AG04450 (cell line): ENCODE measurements at regions not wholly inside any gene's neighbourhood (a gene's known extent, or its start where the extent isn't known, plus 50 kb on each side); places are given as distances from the start of the nearest gene placed in this dataset.

Source experiments
- CTCF ChIA-PET: fragments of 300-600, 350-600 bp; formaldehyde crosslinking; extraction: SDS; loops from one replicate; lab custom pipeline; 2022; ENCODE audit warnings: antibody characterized with exemption, inconsistent platforms; lab: Charles Lee
- POLR2A ChIA-PET: fragments of 350-600 bp; formaldehyde crosslinking; extraction: SDS; loops from one replicate; lab custom pipeline; 2021; ENCODE audit warnings: antibody characterized with exemption, inconsistent platforms; lab: Yijun Ruan, JAX
- DNase-seq: peaks from one replicate; pipeline ENCODE4 v3.0.0-alpha.2; 2011; ENCODE audit warnings: low read depth, low spot score
- H3K27ac ChIP-seq: one replicate; pipeline ENCODE4 v1.5.1; 2012; ENCODE audit warnings: low read depth, low read length, control low read depth
- H3K27me3 ChIP-seq: one replicate; pipeline ENCODE4 v1.6.0; 2012; ENCODE audit warnings: low read length; ENCODE audit not compliant: control insufficient read depth, insufficient read depth
- H3K4me3 ChIP-seq: 2 replicates; pipeline ENCODE4 v1.5.1; 2011; ENCODE audit warnings: mild to moderate bottlenecking, low read depth, low read length, control low read depth
- H3K9me3 ChIP-seq: 2 replicates; pipeline ENCODE4 v1.5.1; 2012; ENCODE audit warnings: low read length; ENCODE audit not compliant: control insufficient read depth, insufficient read depth
- TF ChIP-seq, protein P1 (sequence below): IDR thresholded peaks from 2 replicates; pipeline ENCODE4 v1.5.1; 2011; ENCODE audit warnings: low read depth, low read length, control low read depth, inconsistent platforms

DNA sequence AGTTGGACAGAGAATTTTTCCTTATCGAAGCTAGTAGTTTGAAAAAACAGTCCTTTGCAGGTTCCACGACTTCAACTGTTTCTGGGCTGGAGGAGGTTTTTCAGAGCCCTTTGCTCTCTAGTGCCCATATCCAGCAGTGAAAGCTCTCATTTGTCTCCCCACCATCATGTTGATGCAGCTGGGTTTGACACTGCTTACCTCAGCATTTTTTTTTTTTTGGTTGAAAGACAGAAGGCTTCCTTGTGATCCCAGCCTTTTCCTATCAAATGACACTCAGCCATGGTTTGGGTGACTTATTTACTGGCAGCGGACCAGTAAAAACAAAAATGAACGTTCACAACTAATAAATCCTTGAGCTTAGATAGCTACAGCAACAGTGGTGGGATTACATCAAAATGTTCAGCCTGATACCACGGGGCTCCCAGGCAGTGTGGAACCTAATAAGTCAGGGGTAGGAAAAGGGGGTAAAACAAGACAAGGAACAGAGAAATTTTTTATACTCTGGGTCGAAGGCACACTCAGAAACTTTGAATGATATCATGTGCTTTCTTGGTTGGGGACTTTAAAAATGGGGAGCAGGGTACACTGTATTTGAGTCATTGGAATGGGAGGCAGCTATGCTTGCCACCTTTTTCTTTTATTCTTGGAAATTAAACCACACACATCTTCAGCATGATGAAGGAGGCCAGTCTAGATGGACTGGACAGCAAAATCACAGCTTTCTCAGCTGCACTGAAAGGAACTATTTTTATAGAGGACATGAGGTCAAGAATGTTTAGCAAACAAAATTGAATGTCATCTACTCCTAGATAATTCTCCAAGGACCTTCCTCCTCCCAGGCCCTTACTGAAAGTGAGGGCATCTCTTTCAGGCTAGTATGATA lies 308.9 kb upstream of the MPDZ start:
- Histone ChIP-seq H3K9me3 (no peaks in the 10 kb centered on the region), H3K27me3 (no peaks in the 10 kb centered on the region), H3K4me3 (no peak overlapping the region), H3K27ac (no peak overlapping the region)
- DNase-seq, result no peak
- POLR2A ChIA-PET, result no interaction called here
- TF ChIP-seq, protein P1, sequence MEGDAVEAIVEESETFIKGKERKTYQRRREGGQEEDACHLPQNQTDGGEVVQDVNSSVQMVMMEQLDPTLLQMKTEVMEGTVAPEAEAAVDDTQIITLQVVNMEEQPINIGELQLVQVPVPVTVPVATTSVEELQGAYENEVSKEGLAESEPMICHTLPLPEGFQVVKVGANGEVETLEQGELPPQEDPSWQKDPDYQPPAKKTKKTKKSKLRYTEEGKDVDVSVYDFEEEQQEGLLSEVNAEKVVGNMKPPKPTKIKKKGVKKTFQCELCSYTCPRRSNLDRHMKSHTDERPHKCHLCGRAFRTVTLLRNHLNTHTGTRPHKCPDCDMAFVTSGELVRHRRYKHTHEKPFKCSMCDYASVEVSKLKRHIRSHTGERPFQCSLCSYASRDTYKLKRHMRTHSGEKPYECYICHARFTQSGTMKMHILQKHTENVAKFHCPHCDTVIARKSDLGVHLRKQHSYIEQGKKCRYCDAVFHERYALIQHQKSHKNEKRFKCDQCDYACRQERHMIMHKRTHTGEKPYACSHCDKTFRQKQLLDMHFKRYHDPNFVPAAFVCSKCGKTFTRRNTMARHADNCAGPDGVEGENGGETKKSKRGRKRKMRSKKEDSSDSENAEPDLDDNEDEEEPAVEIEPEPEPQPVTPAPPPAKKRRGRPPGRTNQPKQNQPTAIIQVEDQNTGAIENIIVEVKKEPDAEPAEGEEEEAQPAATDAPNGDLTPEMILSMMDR, result no peak
- CTCF ChIA-PET, result interaction anchor here (0.6 kb wide), 2 partner anchors 371 to 581 kb away, joined by 3 read pairs; no protein-coding TSS in a partner anchor

DNA sequence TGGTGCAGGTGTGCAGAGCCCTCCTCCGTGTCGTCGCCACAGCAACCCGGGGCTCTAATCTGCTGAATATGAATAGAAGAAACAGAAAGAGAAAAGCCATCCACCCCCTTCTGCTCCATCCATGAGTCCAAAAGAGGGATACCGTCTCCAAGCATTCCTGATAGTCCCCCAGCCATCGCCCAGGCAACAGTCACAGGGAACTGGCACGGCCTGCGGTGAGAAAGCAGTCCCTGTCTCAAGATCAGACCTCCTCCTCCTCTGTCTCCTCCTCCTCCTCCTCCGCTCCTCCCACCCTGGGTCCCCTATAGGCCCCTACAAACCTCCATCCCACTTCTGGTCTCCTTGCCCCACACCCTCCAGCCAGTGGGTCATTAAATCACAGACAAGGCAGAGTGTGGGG lies 308.1 kb upstream of the MPDZ start:
- DNase-seq, result no peak
- ChIA-PET CTCF (interaction anchor here (0.6 kb wide), 1 partner anchor 580 kb away, joined by 3 read pairs; no protein-coding TSS in a partner anchor), POLR2A (no interaction called here)
- no peaks in the 10 kb centered on the region for H3K9me3 ChIP-seq
- H3K4me3 ChIP-seq, result no peak overlapping the region
- H3K27me3 ChIP-seq, result no peaks in the 10 kb centered on the region
- no peak overlapping the region for H3K27ac ChIP-seq
- TF ChIP-seq, protein P1, result no peak

DNA sequence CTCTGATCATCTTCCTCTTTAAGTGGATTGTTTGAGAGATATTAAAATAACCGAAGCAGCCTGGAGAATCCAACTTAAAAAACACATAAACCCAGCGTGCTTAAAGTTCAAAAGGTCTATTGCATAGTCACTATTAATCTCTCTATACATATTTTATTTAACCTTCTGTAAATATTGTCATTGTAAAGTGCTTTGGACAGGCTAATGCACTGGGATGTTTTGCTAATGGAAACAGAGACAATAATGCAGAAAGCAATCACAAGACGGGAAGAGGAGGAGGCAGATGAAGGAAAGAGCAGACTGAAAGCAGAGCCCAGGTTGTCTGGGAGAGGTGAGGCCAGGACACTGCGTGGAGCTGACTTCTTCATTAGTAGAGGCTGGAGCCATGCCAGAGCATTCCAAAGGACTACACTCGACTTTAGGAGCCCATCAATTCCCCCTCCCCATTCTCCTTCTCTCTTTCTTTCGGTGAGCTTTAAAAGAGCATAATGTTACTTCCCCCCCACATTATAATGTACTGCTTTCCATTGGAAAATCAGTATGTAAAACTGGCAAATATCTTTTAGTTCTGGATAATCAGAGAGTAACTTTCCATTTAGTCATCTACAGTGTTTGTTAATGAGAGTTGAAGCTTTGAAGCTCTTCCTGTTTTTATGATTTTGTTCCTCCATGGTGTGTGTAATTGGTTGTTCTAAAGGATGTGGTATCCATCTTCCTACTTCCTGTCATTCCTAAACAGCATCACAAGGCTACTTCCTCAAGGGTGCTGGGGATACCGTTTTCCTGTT lies 307.3 kb upstream of the MPDZ start:
- Histone ChIP-seq H3K27ac (no peak overlapping the region), H3K9me3 (no peaks in the 10 kb centered on the region), H3K27me3 (no peaks in the 10 kb centered on the region), H3K4me3 (no peak overlapping the region)
- CTCF ChIA-PET, result no interaction called here
- TF ChIP-seq, protein P1, result no peak
- POLR2A ChIA-PET, result no interaction called here
- no peak for DNase-seq

DNA sequence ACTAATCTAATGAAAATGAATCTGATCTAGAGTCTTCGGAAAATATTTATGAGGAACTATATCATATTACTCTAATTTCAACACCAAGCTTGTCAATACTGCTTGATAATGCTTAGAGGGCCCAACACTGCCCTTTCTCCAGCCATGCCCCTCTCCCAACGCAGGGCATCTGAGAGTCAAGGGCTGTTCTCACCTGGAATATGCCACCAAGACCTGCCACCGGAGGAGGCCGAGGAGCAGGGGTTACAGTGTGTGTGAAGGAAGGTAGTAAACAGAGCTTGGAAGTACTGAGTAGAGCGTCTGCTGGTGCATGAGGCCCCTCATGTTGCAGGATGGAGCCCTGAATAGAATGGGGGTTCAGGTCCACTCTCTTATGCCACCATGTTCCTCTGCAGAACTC lies 301.3 kb upstream of the MPDZ start:
- TF ChIP-seq, protein P1, result no peak
- no peak overlapping the region for H3K4me3 ChIP-seq
- DNase-seq, result no peak
- H3K9me3 ChIP-seq, result no peaks in the 10 kb centered on the region
- no peak overlapping the region for H3K27ac ChIP-seq
- CTCF ChIA-PET, result no interaction called here
- POLR2A ChIA-PET, result no interaction called here
- H3K27me3 ChIP-seq, result no peaks in the 10 kb centered on the region

DNA sequence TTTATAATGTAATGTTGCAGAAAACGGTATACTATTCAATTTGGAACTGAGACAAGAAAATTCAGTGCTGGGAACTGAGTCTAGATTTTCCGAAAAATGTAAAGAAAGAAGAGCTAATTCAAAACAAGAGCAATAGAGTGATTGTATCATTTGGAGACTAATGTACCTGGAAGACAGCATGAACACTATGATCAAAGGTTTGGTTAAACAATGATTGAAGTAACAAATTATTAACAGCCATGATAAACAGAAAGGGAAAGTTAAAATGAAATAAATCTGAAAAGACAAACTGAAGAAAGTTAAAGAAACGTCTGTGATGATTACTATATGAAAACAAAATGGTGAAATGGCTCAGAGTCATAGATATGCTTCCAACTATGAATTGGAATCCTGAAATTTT lies 300.6 kb upstream of the MPDZ start:
- no peak overlapping the region for H3K4me3 ChIP-seq
- H3K27me3 ChIP-seq, result no peaks in the 10 kb centered on the region
- ChIA-PET POLR2A (no interaction called here), CTCF (no interaction called here)
- H3K27ac ChIP-seq, result no peak overlapping the region
- no peak for DNase-seq
- TF ChIP-seq, protein P1, result no peak
- no peaks in the 10 kb centered on the region for H3K9me3 ChIP-seq
